ENCODE measurements at regions not wholly inside any gene's neighbourhood (a gene's known extent, or its start where the extent isn't known, plus 50 kb on each side); places are given as distances from the start of the nearest gene placed in this dataset.

GRCh38 chr4:135777361-135777760 is 1575.8 kb upstream of the PABPC4L start:
- H3K27me3 ChIP-seq (ENCODE audit: insufficient read depth, low read depth), result no peaks in the 10 kb centered on the region
- no peaks in the 10 kb centered on the region for H3K79me2 ChIP-seq (ENCODE audit: low read depth)
- DNase-seq, result no peak
- H2AFZ ChIP-seq, result no peak overlapping the region
- no peaks in the 10 kb centered on the region for H3K9me3 ChIP-seq (ENCODE audit: insufficient read depth, low read depth)
- no peaks in the 10 kb centered on the region for H3K4me1 ChIP-seq (replicated peaks; ENCODE audit: insufficient read depth)
- no peak overlapping the region for H3K4me2 ChIP-seq
- H3K27ac ChIP-seq, result no peak overlapping the region
- H4K20me1 ChIP-seq (ENCODE audit: insufficient read depth), result no peaks in the 10 kb centered on the region
- intact Hi-C loops (cut with micrococcal nuclease; ENCODE audit: unreplicated experiment), result no loop called here
- BruUV-seq (replicated peaks), result no TSS peak
- no peaks in the 10 kb centered on the region for H3K36me3 ChIP-seq (ENCODE audit: low read depth)
- ChIA-PET POLR2A (ENCODE audit: unreplicated experiment) (no interaction called here), CTCF (no interaction called here)
- H3K4me3 ChIP-seq, result no peak overlapping the region
- no peak for TF ChIP-seq EZH2 (IDR thresholded peaks at IDR 0.05; ENCODE audit: low read depth)
- TF ChIP-seq, protein P1, sequence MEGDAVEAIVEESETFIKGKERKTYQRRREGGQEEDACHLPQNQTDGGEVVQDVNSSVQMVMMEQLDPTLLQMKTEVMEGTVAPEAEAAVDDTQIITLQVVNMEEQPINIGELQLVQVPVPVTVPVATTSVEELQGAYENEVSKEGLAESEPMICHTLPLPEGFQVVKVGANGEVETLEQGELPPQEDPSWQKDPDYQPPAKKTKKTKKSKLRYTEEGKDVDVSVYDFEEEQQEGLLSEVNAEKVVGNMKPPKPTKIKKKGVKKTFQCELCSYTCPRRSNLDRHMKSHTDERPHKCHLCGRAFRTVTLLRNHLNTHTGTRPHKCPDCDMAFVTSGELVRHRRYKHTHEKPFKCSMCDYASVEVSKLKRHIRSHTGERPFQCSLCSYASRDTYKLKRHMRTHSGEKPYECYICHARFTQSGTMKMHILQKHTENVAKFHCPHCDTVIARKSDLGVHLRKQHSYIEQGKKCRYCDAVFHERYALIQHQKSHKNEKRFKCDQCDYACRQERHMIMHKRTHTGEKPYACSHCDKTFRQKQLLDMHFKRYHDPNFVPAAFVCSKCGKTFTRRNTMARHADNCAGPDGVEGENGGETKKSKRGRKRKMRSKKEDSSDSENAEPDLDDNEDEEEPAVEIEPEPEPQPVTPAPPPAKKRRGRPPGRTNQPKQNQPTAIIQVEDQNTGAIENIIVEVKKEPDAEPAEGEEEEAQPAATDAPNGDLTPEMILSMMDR (conservative IDR thresholded peaks at IDR 0.05), result no peak
- H3K9me2 ChIP-seq (ENCODE audit: insufficient read depth), result no peaks in the 10 kb centered on the region
- no peaks in the 10 kb centered on the region for H3F3A ChIP-seq (ENCODE audit: insufficient read depth, low read depth)

- no peak overlapping the region for H3K4me3 ChIP-seq
- H3F3A ChIP-seq (ENCODE audit: insufficient read depth, low read depth), result no peaks in the 10 kb centered on the region
- H3K9me2 ChIP-seq (ENCODE audit: insufficient read depth), result no peaks in the 10 kb centered on the region
- no peak for DNase-seq
- CTCF ChIA-PET, result no interaction called here
- H3K4me1 ChIP-seq (replicated peaks; ENCODE audit: insufficient read depth), result no peaks in the 10 kb centered on the region
- no peaks in the 10 kb centered on the region for H3K36me3 ChIP-seq (ENCODE audit: low read depth)
- intact Hi-C loops (cut with micrococcal nuclease; ENCODE audit: unreplicated experiment), result no loop called here
- POLR2A ChIA-PET (ENCODE audit: unreplicated experiment), result no interaction called here
- H4K20me1 ChIP-seq (ENCODE audit: insufficient read depth), result no peaks in the 10 kb centered on the region
- H3K79me2 ChIP-seq (ENCODE audit: low read depth), result no peaks in the 10 kb centered on the region
- H3K4me2 ChIP-seq, result no peak overlapping the region
- no peaks in the 10 kb centered on the region for H3K9me3 ChIP-seq (ENCODE audit: insufficient read depth, low read depth)
- H2AFZ ChIP-seq, result no peak overlapping the region
- TF ChIP-seq, protein P1 (conservative IDR thresholded peaks at IDR 0.05), result no peak
- no peak for TF ChIP-seq EZH2 (IDR thresholded peaks at IDR 0.05; ENCODE audit: low read depth)
- no TSS peak for BruUV-seq (replicated peaks)
- no peaks in the 10 kb centered on the region for H3K27me3 ChIP-seq (ENCODE audit: insufficient read depth, low read depth)
- H3K27ac ChIP-seq, result no peak overlapping the region
Measured at GRCh38 chr4:135775909-135776308, 1574.3 kb upstream of the PABPC4L start.

GRCh38 chr4:135770505-135770904 is 1568.9 kb upstream of the PABPC4L start:
- Histone ChIP-seq H3K36me3 (ENCODE audit: low read depth) (no peaks in the 10 kb centered on the region), H3K4me2 (no peak overlapping the region), H3F3A (ENCODE audit: insufficient read depth, low read depth) (no peaks in the 10 kb centered on the region), H3K4me1 (replicated peaks; ENCODE audit: insufficient read depth) (no peaks in the 10 kb centered on the region), H3K4me3 (no peak overlapping the region), H3K27ac (no peak overlapping the region), H3K9me3 (ENCODE audit: insufficient read depth, low read depth) (no peaks in the 10 kb centered on the region), H3K27me3 (ENCODE audit: insufficient read depth, low read depth) (no peaks in the 10 kb centered on the region), H3K79me2 (ENCODE audit: low read depth) (no peaks in the 10 kb centered on the region), H4K20me1 (ENCODE audit: insufficient read depth) (no peaks in the 10 kb centered on the region), H3K9me2 (ENCODE audit: insufficient read depth) (no peaks in the 10 kb centered on the region), H2AFZ (no peak overlapping the region)
- no peak for DNase-seq
- TF ChIP-seq EZH2 (IDR thresholded peaks at IDR 0.05; ENCODE audit: low read depth), result no peak
- TF ChIP-seq, protein P1 (conservative IDR thresholded peaks at IDR 0.05), result no peak
- ChIA-PET POLR2A (ENCODE audit: unreplicated experiment) (no interaction called here), CTCF (no interaction called here)
- no TSS peak for BruUV-seq (replicated peaks)
- intact Hi-C loops (cut with micrococcal nuclease; ENCODE audit: unreplicated experiment), result no loop called here

All from PC-9 (cell line).